PFSK-1 (cell line): ENCODE measurements at regions not wholly inside any gene's neighbourhood (a gene's known extent, or its start where the extent isn't known, plus 50 kb on each side); places are given as distances from the start of the nearest gene placed in this dataset.

Experiments
- POLR2AphosphoS5 ChIP-seq: IDR thresholded peaks from 2 replicates; pipeline ENCODE4 v1.6.1; 2012; ENCODE audit warnings: low read depth, mild to moderate bottlenecking, control low read depth, low read length, moderate library complexity
- REST ChIP-seq, 2 experiments: IDR thresholded peaks; 2 replicates each; pipeline versions ENCODE4 v1.6.1 to v1.8.0; 2011 to 2012; ENCODE audit warnings: low read depth in 2 of 2, low read length in 2 of 2, control low read depth in 1 of 2, inconsistent platforms in 1 of 2, mild to moderate bottlenecking in 1 of 2, moderate library complexity in 1 of 2; ENCODE audit not compliant: insufficient read depth in 1 of 2
- TAF1 ChIP-seq: IDR thresholded peaks from 2 replicates; pipeline ENCODE4 v1.6.1; 2012; ENCODE audit warnings: low read length, control low read depth, borderline replicate concordance; ENCODE audit not compliant: insufficient read depth

- TF ChIP-seq REST (IDR thresholded peaks at IDR 0.05; ENCODE audit: insufficient read depth in 1 of 2, low read depth in 2 of 2, low read length in 2 of 2) (no peak), POLR2AphosphoS5 (no peak), TAF1 (no peak)
Measured at GRCh38 chr16:66025751-66026150, 340.7 kb upstream of the CDH5 start.
